Tibial nerve (tissue), 3 donors: ENCODE measurements at regions not wholly inside any gene's neighbourhood (a gene's known extent, or its start where the extent isn't known, plus 50 kb on each side); places are given as distances from the start of the nearest gene placed in this dataset.

Source experiments
- POLR2A ChIP-seq, 2 donors: fragments of 450-650 bp; IDR thresholded peaks; one replicate each; pipeline ENCODE4 v1.6.1; 2017; ENCODE audit warnings: antibody characterized with exemption in 2 of 2, mild to moderate bottlenecking in 2 of 2, moderate library complexity in 2 of 2
- TF ChIP-seq, protein P1 (sequence below), 5 experiments: fragments of 200-600 bp in 3 of 5; fragments of 450-650 bp in 2 of 5; sonication (generic) in 3 of 5; IDR thresholded peaks; one replicate each; pipeline ENCODE4 v1.5.1; 2016 to 2019; ENCODE audit warnings: antibody characterized with exemption in 5 of 5, mild to moderate bottlenecking in 3 of 5, moderate library complexity in 2 of 5

DNA sequence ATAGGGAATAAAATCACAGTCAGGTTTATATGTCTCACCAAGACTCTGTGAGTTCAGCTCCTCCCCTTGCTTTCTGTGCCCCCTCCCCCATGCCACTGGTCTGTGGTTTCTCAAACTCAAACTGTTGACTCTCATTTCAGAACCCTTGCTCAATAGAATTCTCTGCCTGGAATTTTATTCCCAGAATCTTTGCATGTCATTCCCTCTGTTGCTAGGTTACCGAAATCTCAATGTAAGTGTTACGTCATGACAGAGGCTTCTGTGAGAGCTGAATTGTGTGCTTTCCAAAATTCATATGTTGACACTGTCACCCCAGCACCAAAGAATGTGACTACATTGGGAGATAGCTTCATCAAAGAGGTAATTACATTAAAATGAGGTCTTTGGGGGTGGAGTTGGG is 1938.8 kb downstream of the TP53TG3F start:
- TF ChIP-seq, protein P1, sequence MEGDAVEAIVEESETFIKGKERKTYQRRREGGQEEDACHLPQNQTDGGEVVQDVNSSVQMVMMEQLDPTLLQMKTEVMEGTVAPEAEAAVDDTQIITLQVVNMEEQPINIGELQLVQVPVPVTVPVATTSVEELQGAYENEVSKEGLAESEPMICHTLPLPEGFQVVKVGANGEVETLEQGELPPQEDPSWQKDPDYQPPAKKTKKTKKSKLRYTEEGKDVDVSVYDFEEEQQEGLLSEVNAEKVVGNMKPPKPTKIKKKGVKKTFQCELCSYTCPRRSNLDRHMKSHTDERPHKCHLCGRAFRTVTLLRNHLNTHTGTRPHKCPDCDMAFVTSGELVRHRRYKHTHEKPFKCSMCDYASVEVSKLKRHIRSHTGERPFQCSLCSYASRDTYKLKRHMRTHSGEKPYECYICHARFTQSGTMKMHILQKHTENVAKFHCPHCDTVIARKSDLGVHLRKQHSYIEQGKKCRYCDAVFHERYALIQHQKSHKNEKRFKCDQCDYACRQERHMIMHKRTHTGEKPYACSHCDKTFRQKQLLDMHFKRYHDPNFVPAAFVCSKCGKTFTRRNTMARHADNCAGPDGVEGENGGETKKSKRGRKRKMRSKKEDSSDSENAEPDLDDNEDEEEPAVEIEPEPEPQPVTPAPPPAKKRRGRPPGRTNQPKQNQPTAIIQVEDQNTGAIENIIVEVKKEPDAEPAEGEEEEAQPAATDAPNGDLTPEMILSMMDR (IDR thresholded peaks at IDR 0.05) = no peak
- no peak for TF ChIP-seq POLR2A (IDR thresholded peaks at IDR 0.05)
